Ascending aorta (tissue), 2 donors: ENCODE measurements at regions not wholly inside any gene's neighbourhood (a gene's known extent, or its start where the extent isn't known, plus 50 kb on each side); places are given as distances from the start of the nearest gene placed in this dataset.

Experiments
- DNase-seq, 2 donors: peaks; one replicate each; pipeline ENCODE4 v3.0.0-alpha.2; 2019; ENCODE audit warnings: low spot score in 2 of 2
- H3K27ac ChIP-seq, 2 donors: fragments of 200-600 bp; sonication (generic); one replicate each; pipeline ENCODE4 v1.5.1; 2016 to 2017; ENCODE audit warnings: mild to moderate bottlenecking in 1 of 2
- H3K27me3 ChIP-seq: fragments of 200-600 bp; sonication (generic); one replicate; pipeline ENCODE4 v1.5.1; 2017
- H3K36me3 ChIP-seq, 2 donors: fragments of 200-600 bp; sonication (generic); one replicate each; pipeline ENCODE4 v1.5.1; 2016
- H3K4me1 ChIP-seq, 2 donors: fragments of 200-600 bp; sonication (generic); one replicate each; pipeline ENCODE4 v1.5.1; 2016 to 2017; ENCODE audit warnings: mild to moderate bottlenecking in 1 of 2
- H3K4me3 ChIP-seq, 2 donors: fragments of 200-600 bp; sonication (generic); one replicate each; pipeline ENCODE4 v1.5.1; 2016 to 2017; ENCODE audit warnings: mild to moderate bottlenecking in 1 of 2
- H3K9me3 ChIP-seq, 2 donors: fragments of 200-600 bp; sonication (generic); one replicate each; pipeline ENCODE4 v1.5.1; 2016
- intact Hi-C: fragments of 100-400 bp; cut with DNase I; formaldehyde crosslinking; loops from one replicate; pipeline ENCODE4 v1.15.1; 2023
- TF ChIP-seq, protein P1 (sequence below), 3 experiments: fragments of 200-600 bp in 2 of 3; fragments of 450-650 bp in 1 of 3; sonication (generic) in 2 of 3; IDR thresholded peaks; one replicate each; pipeline ENCODE4 v1.5.1; 2016 to 2019; ENCODE audit warnings: antibody characterized with exemption in 3 of 3, mild to moderate bottlenecking in 1 of 3, moderate library complexity in 1 of 3

DNA sequence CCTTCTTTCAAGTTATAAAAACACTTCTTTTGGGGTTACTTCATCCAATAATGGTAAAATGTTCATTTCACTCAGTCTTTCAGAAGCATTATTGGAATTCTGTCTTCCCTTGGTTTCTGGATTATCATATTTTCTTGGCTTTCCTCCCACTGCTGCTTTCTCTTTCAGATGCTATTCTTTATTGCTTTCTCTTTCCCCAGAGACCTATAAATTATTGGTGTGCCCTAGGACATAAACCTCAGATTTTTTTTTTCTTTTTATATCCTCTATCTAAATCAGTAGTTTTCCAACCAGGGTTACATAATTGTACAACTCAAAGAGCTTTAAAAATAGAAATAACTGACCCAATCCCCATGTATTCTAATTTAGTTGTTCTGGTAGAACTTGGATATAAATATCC lies 1005.5 kb downstream of the ARAP2 start:
- Histone ChIP-seq H3K4me1 (no peaks in the 10 kb centered on the region), H3K27me3 (no peaks in the 10 kb centered on the region), H3K4me3 (no peak overlapping the region), H3K9me3 (peaks cover 0 to 3% of the 10 kb centered on the region in 2 donors), H3K36me3 (no peaks in the 10 kb centered on the region), H3K27ac (no peak overlapping the region)
- TF ChIP-seq, protein P1, sequence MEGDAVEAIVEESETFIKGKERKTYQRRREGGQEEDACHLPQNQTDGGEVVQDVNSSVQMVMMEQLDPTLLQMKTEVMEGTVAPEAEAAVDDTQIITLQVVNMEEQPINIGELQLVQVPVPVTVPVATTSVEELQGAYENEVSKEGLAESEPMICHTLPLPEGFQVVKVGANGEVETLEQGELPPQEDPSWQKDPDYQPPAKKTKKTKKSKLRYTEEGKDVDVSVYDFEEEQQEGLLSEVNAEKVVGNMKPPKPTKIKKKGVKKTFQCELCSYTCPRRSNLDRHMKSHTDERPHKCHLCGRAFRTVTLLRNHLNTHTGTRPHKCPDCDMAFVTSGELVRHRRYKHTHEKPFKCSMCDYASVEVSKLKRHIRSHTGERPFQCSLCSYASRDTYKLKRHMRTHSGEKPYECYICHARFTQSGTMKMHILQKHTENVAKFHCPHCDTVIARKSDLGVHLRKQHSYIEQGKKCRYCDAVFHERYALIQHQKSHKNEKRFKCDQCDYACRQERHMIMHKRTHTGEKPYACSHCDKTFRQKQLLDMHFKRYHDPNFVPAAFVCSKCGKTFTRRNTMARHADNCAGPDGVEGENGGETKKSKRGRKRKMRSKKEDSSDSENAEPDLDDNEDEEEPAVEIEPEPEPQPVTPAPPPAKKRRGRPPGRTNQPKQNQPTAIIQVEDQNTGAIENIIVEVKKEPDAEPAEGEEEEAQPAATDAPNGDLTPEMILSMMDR (IDR thresholded peaks at IDR 0.05) = no peak
- DNase-seq = no peak
- intact Hi-C loops = no loop called here

DNA sequence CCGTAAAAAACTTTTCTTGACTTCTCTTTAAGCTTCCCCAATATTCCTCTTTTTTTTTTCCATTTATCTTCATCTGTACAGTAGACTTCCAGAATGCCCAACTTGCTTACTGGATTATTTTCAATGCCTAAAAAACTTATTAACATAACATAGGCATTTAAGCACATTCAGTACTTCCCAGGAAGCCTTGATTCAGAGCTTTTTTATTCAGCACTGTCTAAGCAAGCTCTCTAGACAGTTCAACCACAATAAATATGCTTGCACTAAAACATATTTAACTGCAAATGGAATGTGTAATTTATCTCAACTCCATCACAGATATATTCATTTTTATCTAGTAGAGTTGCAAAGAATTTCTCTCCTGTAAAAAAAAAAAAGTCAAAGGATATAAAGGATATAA lies 997.8 kb downstream of the ARAP2 start:
- H3K4me3 ChIP-seq = no peak overlapping the region
- H3K9me3 ChIP-seq = no peaks in the 10 kb centered on the region
- H3K27me3 ChIP-seq = no peaks in the 10 kb centered on the region
- no peaks in the 10 kb centered on the region for H3K4me1 ChIP-seq
- no peak for DNase-seq
- intact Hi-C loops = no loop called here
- H3K36me3 ChIP-seq = no peaks in the 10 kb centered on the region
- H3K27ac ChIP-seq = no peak overlapping the region
- TF ChIP-seq, protein P1 (IDR thresholded peaks at IDR 0.05) = no peak

DNA sequence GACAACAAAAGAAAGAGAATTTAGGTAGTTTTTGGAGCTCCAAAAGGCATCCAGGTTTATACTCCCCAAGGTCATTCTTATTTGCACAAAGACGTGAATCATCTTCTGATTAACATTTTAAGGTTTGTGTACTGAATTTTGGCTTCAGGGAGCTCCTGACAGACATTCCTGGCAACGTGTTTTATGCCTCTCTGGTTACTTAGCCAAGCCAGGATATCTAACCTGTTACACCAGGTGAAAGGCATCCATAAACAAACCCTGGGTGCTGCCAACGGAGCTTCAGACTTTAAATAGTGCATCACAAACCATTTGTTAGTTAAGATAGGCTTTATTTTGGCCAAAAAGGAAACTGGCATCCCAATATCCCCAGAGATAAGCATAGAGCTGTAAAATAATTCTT lies 997.3 kb downstream of the ARAP2 start:
- DNase-seq = no peak
- Histone ChIP-seq H3K36me3 (no peaks in the 10 kb centered on the region), H3K4me1 (no peaks in the 10 kb centered on the region), H3K27ac (no peak overlapping the region), H3K27me3 (no peaks in the 10 kb centered on the region), H3K9me3 (no peaks in the 10 kb centered on the region), H3K4me3 (no peak overlapping the region)
- TF ChIP-seq, protein P1 (IDR thresholded peaks at IDR 0.05) = no peak
- intact Hi-C loops = no loop called here

DNA sequence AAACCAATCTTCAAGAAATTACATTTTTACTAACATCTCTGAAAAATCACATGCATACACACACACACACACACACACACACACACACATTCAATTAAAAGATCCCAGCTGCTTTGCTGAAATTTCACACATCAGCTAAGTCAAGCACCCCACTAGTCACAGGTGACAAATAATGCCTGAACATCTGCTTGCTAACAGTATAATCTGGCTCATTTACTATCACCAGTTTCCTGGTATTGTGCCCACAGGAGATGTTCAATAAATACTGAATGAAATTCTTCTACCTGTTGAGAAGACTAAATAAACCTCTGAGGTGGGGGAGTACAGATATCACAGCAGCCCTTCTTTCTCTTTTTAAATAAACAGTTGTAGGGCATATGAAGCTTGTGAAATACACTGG lies 994.0 kb downstream of the ARAP2 start:
- no peak overlapping the region for H3K27ac ChIP-seq
- intact Hi-C loops = no loop called here
- H3K4me1 ChIP-seq = no peaks in the 10 kb centered on the region
- H3K4me3 ChIP-seq = no peak overlapping the region
- DNase-seq = no peak
- no peaks in the 10 kb centered on the region for H3K36me3 ChIP-seq
- TF ChIP-seq, protein P1 (IDR thresholded peaks at IDR 0.05) = no peak
- no peaks in the 10 kb centered on the region for H3K9me3 ChIP-seq
- H3K27me3 ChIP-seq = no peaks in the 10 kb centered on the region

GRCh38 chr4:35250761-35251160 lies 993.6 kb downstream of the ARAP2 start:
- no peak for DNase-seq
- H3K4me3 ChIP-seq = no peak overlapping the region

DNA sequence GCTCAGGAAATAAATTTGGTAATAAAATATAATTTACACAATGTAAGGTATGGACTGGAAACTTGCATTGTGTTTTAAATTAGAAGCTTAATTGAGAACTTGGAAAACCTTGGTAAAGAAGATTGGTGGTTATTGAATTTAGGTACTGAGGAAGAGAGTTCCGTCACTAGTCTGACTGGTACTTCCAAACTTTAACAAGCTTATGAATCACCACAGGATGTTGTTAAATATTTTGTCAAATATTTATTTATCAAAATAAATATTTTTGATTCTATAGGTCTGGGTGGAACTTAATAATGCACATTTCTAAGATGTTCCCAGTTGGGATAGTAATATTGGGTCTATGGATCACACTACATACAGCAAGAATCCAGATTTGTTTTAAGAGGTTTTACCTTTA lies 992.2 kb downstream of the ARAP2 start:
- no peaks in the 10 kb centered on the region for H3K36me3 ChIP-seq
- H3K4me1 ChIP-seq = no peaks in the 10 kb centered on the region
- no peak for DNase-seq
- no peak overlapping the region for H3K4me3 ChIP-seq
- intact Hi-C loops = no loop called here
- H3K9me3 ChIP-seq = no peaks in the 10 kb centered on the region
- H3K27me3 ChIP-seq = no peaks in the 10 kb centered on the region
- TF ChIP-seq, protein P1 (IDR thresholded peaks at IDR 0.05) = no peak
- no peak overlapping the region for H3K27ac ChIP-seq

More at GRCh38 chr4:35250761-35251160, 993.6 kb downstream of the ARAP2 start:
- intact Hi-C loops = no loop called here
- no peaks in the 10 kb centered on the region for H3K36me3 ChIP-seq
- no peaks in the 10 kb centered on the region for H3K4me1 ChIP-seq
- H3K9me3 ChIP-seq = no peaks in the 10 kb centered on the region
- no peaks in the 10 kb centered on the region for H3K27me3 ChIP-seq
- H3K27ac ChIP-seq = no peak overlapping the region
- TF ChIP-seq, protein P1 (IDR thresholded peaks at IDR 0.05) = no peak
